Adipocyte (in vitro differentiated cells): ENCODE measurements at regions not wholly inside any gene's neighbourhood (a gene's known extent, or its start where the extent isn't known, plus 50 kb on each side); places are given as distances from the start of the nearest gene placed in this dataset.
"Not testable (repeated sequence)": the region's sequence is repeated elsewhere in the genome, so short reads cannot be mapped to it uniquely, and the experiment has no call there.

Experiments used
- DNase-seq: peaks from one replicate; pipeline ENCODE4 v3.0.0-alpha.2; 2015; ENCODE audit warnings: low read depth
- H3K27me3 ChIP-seq: replicated peaks from 2 replicates; pipeline ENCODE4 v1.7.0; 2013; ENCODE audit warnings: mild to moderate bottlenecking, low read length, moderate library complexity; ENCODE audit not compliant: control insufficient read depth, insufficient read depth
- H3K36me3 ChIP-seq: 2 replicates; pipeline ENCODE4 v1.7.0; 2013; ENCODE audit warnings: low read length, mild to moderate bottlenecking, moderate library complexity; ENCODE audit not compliant: control insufficient read depth, insufficient read depth, severe bottlenecking
- H3K4me1 ChIP-seq: 2 replicates; pipeline ENCODE4 v1.7.0; 2013; ENCODE audit warnings: mild to moderate bottlenecking, low read length, moderate library complexity; ENCODE audit not compliant: control insufficient read depth, insufficient read depth
- H3K4me3 ChIP-seq: 2 replicates; pipeline ENCODE4 v1.7.0; 2013; ENCODE audit warnings: mild to moderate bottlenecking, low read length, moderate library complexity
- H3K9ac ChIP-seq: 2 replicates; pipeline ENCODE4 v1.7.0; 2013; ENCODE audit warnings: mild to moderate bottlenecking, low read length, moderate library complexity
- H3K9me3 ChIP-seq: 2 replicates; pipeline ENCODE4 v1.7.0; 2013; ENCODE audit warnings: mild to moderate bottlenecking, low read length, moderate library complexity; ENCODE audit not compliant: control insufficient read depth

DNA sequence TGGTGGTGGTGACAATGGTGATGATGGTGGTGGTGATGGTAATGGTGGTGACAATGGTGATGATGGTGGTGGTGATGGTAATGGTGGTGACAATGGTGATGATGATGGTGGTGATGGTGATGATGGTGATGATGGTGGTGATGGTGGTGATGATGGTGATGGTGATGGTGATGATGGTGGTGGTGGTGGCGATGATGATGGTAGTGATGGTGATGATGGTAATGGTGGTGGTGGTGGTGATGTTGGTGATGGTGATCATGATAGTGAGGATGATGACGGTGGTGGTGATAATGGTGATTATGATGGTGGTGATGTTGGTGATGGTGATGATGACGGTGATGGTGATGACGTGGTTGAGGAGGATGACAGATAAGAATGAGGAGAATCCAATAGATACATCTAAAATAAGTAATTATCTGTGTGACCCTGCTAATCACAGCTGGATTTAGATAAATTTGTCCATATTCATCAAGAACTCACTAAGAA lies 170.7 kb upstream of the SFSWAP start:
- DNase-seq = no peak
- Histone ChIP-seq H3K4me3 (no peak overlapping the region), H3K9me3 (peaks cover 6% of the 10 kb centered on the region), H3K9ac (no peak overlapping the region), H3K36me3 (no peaks in the 10 kb centered on the region), H3K27me3 (peaks cover 4% of the 10 kb centered on the region), H3K4me1 (no peaks in the 10 kb centered on the region)

DNA sequence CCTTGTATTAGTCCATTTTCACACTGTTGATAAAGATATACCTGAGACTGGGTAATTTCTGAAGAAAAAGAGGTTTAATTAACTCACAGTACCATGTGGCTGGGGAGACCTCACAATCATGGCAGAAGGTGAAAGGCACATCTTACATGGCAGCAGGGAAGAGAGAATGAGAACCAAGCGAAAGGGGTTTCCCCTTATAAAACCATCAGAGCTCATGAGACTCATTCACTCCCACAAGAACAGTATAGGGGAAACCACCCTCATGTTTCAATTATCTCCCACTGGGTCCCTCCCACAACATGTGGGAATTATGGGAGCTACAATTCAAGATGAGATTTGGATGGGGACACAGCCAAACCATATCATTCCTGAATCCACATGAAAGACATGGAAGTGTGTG lies 169.4 kb upstream of the SFSWAP start:
- not testable (repeated sequence) for H3K9me3 ChIP-seq, H3K36me3 ChIP-seq, H3K27me3 ChIP-seq, H3K4me3 ChIP-seq, DNase-seq, H3K9ac ChIP-seq, H3K4me1 ChIP-seq

DNA sequence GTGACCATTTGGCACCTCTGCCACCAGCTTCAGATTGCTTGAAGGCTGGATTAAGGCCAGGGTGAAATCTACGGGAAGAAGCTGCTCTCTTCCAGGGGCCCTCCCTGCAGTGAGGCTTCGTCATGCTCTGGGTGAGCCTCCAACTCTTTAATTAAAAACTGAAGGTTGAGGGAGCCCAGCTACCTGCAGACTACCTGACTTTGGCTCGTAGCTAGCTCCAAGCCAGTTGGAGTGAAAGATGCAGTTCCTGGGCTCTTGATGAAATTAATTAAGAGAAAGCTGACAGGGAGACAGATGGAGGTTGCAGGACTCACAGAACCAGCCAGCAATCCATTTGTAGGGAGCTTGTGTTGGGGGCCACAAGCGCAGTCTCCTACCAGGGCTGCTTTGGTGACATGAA lies 168.5 kb upstream of the SFSWAP start:
- Histone ChIP-seq H3K9ac (no peak overlapping the region), H3K27me3 (no peaks in the 10 kb centered on the region), H3K9me3 (peaks cover 10% of the 10 kb centered on the region), H3K36me3 (no peaks in the 10 kb centered on the region), H3K4me1 (no peaks in the 10 kb centered on the region), H3K4me3 (no peak overlapping the region)
- no peak for DNase-seq

DNA sequence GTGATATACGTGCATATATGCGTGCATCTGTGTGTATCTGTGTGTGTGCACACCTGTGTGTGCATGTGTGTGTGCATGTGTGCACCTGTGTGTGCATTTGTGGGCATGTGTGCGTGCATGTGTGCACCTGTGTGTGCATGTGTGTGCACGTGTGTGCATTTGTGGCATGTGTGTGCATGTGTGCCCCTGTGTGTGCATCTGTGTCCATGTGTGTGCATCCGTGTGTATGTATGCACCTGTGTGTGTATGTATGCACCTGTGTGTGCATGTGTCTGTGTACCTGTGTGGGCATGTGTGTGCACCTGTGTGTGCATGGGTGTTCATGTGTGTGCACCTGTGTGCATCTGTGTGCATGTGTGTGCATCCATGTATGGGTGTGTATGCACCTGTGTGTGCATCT lies 167.8 kb upstream of the SFSWAP start:
- Histone ChIP-seq H3K9ac (no peak overlapping the region), H3K27me3 (no peaks in the 10 kb centered on the region), H3K36me3 (no peaks in the 10 kb centered on the region), H3K9me3 (peaks cover 10% of the 10 kb centered on the region), H3K4me1 (no peaks in the 10 kb centered on the region), H3K4me3 (no peak overlapping the region)
- DNase-seq = no peak

DNA sequence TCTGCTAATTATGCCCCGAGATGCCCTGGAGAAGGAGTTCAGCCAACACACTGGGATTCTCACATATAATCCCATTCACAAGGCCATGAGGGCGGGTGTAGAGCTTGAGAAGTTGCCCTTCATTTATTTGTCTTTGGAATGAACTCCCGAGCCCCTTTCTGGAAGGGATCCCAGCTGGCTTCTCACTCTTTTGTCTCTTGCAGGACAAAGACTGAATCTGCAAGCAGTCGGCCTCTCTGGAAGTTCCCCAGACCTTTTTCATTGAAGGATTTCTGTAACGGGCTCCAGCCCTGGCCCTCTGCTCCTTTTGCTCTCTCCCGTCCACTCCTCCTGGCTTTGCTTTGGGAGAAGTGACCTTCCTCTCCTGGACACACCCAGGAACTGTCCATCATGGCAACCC lies 163.3 kb upstream of the SFSWAP start:
- DNase-seq = no peak
- no peak overlapping the region for H3K9ac ChIP-seq
- H3K4me1 ChIP-seq = no peaks in the 10 kb centered on the region
- no peak overlapping the region for H3K4me3 ChIP-seq
- peaks cover 10% of the 10 kb centered on the region for H3K9me3 ChIP-seq
- no peaks in the 10 kb centered on the region for H3K27me3 ChIP-seq
- H3K36me3 ChIP-seq = no peaks in the 10 kb centered on the region

DNA sequence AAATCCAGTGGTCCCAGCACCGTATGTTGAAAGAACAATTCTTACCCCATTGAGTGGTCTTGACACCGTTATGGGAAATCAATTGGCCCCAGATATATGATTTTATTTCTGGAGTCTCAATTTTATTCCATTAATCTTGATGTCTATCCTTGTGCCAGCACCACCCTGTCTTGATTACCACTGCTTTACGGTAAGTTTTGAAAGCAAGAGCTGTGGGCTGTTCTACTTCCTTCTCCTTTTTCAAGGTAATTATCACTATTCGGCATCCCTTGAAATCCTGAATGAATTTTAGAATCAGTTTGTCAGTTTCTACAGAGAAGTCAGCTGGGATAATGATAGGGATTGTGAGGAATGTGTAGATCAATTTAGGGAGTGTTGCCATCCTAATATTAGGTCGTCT lies 160.8 kb upstream of the SFSWAP start:
- H3K9ac ChIP-seq = no peak overlapping the region
- H3K36me3 ChIP-seq = no peaks in the 10 kb centered on the region
- no peak for DNase-seq
- H3K9me3 ChIP-seq = peaks cover 4% of the 10 kb centered on the region
- peaks cover 7% of the 10 kb centered on the region for H3K27me3 ChIP-seq
- no peaks in the 10 kb centered on the region for H3K4me1 ChIP-seq
- H3K4me3 ChIP-seq = no peak overlapping the region

DNA sequence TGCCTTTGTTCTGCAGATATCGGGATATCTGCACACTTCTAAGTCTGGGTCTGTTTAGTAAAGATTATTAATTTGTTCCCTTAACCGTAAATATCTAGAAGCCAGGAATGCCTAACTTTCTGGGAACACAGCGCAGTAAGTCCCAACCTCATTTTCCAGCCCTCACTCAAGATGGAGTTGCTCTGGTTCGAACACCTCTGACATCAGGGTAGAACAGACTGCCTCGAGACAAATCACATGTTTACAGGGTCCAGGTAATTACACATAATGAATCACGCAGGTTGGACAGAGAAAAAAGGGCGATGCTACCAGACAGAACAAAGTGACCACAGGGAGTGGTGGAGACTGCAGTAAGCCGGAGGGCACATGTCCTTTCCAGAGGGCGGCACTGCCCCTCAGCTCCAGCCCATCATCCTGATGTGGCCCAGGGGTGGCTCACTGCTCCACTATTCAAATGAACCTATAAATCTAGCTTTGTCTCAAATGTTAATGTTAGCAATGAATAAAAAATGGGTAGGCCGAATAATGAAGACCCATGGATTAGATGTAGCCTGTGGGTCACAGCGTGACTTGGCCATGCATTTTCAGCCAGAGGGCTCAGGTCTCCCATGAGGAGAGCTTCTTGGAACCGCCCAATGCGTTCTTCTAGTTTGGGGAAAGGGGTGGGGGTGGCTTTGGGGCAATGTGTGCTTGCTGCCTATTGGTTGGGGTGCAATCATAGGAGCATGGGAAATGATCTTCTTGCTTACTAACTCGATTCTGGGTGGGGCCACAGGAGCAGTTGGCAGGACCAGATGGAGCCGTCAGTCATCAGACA lies 159.0 kb upstream of the SFSWAP start:
- peaks cover 11% of the 10 kb centered on the region for H3K27me3 ChIP-seq
- no peaks in the 10 kb centered on the region for H3K4me1 ChIP-seq
- no peak overlapping the region for H3K4me3 ChIP-seq
- H3K36me3 ChIP-seq = no peaks in the 10 kb centered on the region
- no peak for DNase-seq
- peaks cover 2% of the 10 kb centered on the region for H3K9me3 ChIP-seq
- no peak overlapping the region for H3K9ac ChIP-seq

DNA sequence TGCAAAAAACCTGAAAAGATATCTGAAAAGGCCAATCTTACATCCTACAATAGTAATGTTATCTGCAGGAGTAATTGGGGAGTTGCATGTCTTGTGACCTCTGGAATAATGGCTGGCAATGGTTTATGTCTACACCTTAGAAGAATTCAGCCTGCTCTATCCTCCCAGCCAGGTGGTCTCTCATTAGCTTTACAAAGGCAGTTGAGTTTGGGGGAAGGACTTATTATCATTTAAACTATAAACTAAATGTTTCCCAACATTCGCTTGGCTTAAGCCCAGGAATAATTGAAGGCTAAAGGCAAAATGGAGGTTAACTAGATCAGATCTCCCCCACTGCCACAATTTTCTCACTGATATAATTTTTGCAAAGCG lies 158.4 kb upstream of the SFSWAP start:
- no peaks in the 10 kb centered on the region for H3K4me1 ChIP-seq
- no peaks in the 10 kb centered on the region for H3K36me3 ChIP-seq
- H3K4me3 ChIP-seq = no peak overlapping the region
- H3K9me3 ChIP-seq = no peaks in the 10 kb centered on the region
- H3K27me3 ChIP-seq = peaks cover 17% of the 10 kb centered on the region
- DNase-seq = no peak
- H3K9ac ChIP-seq = no peak overlapping the region

DNA sequence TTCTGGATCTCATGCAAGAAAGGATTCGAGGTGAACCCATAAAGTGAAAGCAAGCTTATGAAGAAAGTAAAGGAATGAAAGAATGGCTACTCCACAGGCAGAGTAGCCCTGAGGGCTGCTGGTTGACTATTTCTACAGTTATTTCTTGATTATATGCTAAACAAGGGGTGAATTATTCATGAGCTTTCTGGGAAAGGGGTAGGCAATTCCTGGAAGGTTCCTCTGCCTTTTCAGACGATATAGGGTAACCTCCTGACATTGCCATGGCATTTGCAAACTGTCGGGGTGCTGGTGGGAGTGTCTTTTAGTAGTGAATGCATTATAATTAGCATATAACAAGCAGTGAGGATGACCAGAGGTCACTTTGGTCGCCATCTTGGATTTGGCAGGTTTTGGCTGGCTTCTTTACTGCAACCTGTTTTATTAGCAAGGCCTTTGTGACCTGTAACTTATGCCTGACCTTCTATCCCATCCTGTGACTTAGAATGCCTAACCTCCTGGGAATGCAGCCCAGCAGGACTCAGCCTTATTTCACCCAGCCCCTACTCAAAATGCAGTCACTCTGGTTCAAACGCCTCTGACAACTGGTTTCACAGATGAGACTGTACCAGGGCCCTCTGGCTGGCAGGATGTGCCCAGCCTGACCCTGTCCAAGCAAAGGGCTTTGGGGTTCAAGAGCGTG lies 157.7 kb upstream of the SFSWAP start:
- Histone ChIP-seq H3K9me3 (no peaks in the 10 kb centered on the region), H3K4me1 (no peaks in the 10 kb centered on the region), H3K4me3 (no peak overlapping the region), H3K9ac (no peak overlapping the region), H3K27me3 (peaks cover 20% of the 10 kb centered on the region), H3K36me3 (no peaks in the 10 kb centered on the region)
- no peak for DNase-seq

DNA sequence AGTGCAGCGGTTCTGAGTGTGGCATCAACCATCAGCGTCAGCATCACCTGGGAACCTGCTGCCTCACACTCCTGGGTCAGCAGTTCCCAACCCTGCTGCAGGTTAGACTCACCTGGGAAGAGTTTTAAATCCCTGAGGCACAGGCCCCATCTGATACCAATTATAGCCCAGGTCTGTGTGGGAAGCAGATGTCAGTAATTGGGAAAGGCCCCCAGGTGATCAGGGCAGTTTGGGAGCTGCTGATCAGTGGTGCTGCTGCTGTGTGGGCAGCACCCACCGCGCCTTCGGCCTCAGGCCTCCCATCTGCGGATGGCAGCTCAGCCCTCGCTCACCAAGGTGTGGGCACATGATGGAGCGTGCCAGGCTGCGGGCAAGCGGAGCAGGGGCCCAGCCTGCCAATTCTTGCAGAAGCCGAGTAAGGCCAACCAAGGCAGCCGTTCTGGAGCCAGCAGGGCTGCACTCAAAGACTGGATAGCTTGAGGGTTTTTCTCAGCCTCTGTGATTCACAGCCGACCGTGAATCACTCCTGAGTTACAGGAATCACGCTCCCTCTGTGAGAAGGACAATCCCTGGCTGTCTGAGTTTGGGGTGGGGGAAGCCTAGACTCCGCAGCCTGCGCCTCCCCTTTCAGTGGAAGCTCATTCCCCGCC lies 155.6 kb upstream of the SFSWAP start:
- Histone ChIP-seq H3K4me3 (no peak overlapping the region), H3K9me3 (no peaks in the 10 kb centered on the region), H3K9ac (no peak overlapping the region), H3K27me3 (peaks cover 25% of the 10 kb centered on the region), H3K36me3 (no peaks in the 10 kb centered on the region), H3K4me1 (no peaks in the 10 kb centered on the region)
- no peak for DNase-seq

DNA sequence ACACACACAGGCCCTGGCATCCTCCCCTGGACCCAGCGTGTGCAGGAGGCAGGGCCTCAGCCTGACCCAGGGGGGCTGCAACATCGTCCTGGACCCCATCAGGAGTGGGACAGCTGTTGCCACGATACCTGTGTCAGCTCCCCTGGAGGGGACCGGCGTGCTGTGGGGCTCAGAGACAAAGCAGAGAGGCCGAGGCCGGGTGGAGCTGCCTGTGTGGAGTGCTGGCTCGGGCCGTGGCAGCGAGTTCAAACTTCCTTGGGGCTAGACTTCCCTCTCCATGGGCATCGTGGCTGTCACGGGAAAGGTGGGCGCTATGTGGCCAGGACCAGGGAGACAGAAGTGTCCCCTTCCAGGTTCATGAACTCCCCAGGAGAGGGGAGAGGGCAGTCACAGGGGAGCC lies 155.0 kb upstream of the SFSWAP start:
- no peaks in the 10 kb centered on the region for H3K36me3 ChIP-seq
- no peaks in the 10 kb centered on the region for H3K4me1 ChIP-seq
- H3K27me3 ChIP-seq = peaks cover 25% of the 10 kb centered on the region
- H3K4me3 ChIP-seq = no peak overlapping the region
- H3K9me3 ChIP-seq = no peaks in the 10 kb centered on the region
- H3K9ac ChIP-seq = no peak overlapping the region
- no peak for DNase-seq
